ENCODE measurements at regions not wholly inside any gene's neighbourhood (a gene's known extent, or its start where the extent isn't known, plus 50 kb on each side); places are given as distances from the start of the nearest gene placed in this dataset.

DNA sequence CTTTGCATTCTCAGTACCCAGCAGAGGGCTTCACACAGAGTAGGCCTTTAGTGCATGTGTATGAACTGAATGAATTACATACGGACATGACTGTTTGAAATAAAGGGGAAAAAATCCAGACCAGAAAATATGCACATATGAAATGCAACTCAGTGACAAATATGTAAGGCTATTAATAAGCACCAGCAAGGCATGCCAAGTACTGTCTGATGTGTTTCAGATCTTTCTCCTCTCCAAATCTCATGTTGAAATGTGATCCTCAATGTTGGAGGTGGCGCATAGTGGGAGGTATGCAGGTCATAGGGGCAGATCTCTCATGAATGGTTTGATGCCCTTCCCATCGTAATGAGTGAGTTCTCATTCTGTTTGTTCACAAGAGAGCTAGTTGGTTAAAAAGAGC is 87.3 kb upstream of the TOMM7 start:
- no peak for DNase-seq

DNA sequence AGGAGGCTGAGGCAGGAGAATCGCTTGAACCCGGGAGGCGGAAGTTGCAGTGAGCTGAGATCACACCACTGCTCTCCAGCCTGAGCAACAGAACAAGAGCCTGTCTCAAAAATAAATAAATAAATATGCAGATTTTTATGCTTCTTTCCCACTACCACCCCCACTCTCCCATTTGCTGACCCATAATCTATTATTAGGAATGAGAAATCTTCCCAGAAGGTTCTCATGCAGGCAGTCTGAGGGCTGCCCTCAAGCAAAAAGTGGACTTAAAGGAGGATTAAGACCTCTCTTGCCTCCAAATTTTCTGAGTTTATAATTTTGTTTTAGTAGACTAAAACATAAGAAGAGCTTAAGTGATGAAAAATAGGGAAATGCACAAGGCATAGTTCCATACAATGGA is 85.2 kb upstream of the TOMM7 start:
- DNase-seq, result no peak

DNA sequence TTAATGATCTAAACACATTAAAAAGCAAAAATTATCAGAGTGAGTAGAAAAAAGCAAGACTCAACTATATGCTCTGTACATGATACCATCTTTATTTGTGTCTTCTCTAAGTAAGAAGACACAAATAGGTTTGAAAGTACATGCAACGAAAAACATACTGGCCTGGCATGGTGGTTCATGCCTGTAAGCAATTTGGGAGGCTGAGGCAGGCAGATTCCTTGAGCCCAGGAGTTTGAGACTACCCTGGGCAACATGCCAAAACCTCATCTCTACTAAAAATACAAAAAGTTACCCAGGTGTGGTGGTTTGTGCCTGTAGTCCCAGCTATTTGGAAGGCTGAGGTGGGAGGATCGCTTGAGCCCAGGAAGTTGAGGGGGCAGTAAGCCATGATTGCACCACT is 78.1 kb upstream of the TOMM7 start:
- no peak for DNase-seq

DNA sequence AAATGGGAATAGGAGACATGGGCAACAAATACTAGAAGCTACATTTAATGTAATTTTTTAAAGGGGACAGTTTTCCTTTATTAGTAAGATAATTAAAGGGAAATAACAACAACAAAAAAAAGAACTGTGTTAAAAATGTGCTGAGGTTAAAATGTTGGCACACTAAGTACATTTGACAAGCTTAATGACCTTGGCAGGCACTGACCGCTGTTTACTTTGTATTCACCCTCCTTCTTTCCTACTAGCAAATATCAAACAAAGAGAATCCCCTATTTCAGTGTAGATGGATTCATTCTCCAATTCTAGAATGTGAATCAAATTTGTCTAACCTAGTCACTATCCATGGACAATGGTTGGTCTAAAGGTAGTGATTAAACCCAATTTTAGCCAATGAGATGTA is 77.5 kb upstream of the TOMM7 start:
- no peak for DNase-seq

DNA sequence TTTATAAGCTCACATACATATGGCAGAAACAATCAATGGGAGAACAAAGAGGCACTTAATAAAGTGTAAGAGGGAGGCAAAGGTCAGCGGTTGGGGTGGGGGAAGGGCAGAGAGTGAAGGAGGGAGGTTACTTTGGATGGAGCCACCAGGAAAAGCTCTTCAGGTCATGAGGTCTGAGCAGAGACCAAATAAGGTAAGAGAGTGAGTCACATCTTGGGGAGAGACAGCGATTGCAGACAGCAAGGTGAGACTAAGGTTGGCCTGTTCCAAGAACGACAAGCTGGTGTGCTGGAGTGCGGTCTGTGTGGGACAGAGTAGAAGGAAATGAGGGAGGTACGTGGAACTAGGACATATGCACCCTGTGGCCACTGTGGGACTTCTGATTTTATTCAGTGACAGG is 74.3 kb upstream of the TOMM7 start:
- DNase-seq, result no peak

DNA sequence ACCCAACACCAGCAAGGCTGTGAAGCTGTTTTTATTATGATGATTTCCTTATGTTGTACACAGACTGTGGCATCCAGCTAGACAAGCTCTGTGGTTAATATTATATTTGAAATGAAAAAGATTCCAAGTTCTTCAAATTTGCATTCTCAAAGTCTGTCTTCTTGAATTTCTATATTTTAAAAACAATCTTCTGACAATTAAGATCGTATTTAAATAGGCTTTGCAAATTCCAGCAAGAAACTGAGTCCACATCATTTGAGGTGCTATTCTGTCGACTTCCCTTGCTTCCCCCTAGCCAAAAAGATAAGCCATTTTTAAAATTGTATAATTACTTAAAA is 73.1 kb upstream of the TOMM7 start:
- no peak for DNase-seq

DNA sequence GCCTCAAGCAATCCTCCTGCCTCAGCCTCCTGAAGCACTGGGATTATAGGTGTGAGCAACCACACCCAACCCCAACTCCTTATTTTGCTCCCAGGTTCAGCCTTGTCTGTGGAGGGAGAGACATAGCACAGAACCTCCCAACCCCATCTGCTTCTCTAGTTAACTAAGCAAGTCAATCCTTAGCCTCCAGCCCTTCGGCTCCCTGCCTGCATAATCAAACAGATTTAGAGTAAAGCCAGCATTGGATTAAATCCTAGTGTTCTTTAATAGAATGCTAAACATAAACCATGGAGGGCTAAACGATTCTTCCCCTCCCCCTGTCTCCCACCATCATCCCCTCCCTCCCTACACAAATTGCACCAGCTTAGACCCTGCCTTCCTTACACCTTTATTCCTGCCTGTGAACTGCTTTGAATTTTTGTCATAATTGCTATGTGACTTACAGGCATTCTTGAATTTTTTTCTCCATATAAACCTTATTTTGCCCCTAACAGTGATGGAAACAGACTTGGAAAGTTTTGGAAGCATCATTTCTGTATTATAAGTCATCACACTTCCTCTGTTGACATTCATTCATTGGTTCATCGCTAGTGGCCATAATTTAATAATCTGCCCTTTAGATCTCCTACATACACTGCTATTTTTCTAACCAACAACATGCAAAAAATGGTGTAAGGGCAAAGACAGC is 72.6 kb upstream of the TOMM7 start:
- DNase-seq, result no peak

DNA sequence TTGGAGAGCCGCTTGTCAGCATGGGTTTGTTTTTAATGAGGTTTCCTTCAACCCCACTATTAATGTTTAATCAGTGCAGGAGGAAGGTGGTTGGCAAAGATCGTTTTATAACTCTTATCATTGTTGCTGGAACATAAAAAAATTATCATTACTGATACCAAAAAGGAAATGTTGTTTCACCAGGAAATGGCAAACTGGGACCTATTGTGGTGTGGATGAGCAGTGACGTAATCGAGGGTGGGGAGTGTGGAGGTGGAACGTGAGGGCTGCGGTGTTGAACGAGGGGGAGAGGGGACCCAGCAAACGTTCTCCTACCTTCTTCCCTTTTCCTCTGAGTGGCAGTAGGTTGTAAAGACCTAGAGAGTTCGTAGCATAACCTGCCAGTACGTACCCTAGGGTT is 71.9 kb upstream of the TOMM7 start:
- no peak for DNase-seq

DNA sequence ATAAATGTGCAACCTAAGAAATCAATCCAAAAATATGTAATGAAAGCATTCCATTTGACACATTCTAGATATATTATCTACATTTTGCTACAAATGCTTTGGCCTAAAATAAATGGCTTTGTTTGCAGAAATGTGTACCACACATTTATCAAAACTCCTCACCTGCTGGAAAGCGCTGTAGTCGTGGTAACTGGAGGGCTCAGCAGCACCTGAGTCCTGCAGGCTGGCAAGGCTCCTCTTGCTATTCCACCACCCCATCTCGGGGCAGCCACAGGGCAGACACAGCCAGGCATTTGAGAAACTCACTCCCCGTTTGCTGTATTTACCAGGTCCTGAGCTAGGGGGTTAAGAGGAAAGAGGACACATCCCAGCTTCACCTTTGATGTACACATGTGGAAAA is 68.1 kb upstream of the TOMM7 start:
- DNase-seq, result no peak

DNA sequence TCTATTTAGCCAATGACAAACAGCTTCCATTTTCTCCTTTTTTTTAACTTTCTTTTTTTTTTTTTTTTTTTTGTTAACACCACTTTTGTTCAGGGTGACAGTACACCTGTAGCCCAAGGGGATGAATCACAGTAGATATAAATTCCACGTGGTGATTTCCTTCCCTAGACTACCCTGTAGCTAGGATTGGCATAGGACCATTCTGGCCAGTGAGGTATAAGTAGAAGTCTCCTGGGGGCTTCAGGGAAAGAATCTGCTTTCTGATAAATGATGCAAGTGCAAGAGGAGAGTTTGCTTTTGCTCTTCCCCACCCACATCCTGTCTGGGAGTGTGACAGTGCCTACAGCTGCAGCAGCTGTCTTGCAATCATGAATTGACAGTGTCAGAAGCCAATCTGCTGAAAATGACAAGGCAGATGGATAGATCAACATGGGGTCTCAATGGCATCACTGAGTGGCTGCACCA is 63.2 kb upstream of the TOMM7 start:
- DNase-seq, result peak; percentile 51

DNA sequence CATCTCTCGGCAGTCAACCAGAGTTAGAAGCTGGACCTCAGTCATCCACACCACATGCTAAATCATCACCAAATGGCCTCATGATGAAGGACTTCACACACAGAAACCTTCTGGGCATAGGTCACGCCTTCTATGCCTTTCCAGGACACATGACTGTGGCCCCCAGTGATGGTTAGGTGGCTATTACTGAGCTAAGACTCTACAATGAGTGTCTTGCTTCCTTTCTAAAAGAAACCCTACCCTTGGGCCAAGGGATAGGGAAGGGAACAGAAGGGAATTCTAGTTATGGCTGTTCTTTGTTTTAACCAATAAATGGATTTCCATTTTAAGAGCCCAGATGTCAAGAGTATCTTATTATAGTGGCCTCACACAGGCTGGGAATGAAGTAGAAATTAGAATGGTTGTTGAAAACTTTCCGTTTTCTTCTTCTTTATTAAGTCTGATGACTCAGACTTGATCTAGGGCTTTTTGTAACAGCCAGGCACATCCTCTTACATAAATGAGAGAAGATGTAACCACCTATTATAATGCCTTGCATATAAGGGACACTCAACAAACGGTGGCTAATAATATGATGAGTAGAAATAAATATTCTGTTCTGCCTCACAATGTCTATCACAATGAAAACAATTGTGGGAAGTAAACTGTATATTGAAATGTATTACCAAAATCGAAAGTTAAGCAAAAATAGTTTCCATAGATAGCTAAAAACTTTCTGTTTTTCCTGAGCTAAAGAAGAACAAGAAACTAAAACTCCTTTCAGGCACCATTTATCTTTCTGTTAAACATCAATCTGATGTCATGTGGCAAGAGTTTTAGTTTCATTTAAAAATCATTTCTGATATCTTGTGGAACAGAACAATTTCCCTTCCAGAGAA is 62.5 kb upstream of the TOMM7 start:
- no peak for DNase-seq

DNA sequence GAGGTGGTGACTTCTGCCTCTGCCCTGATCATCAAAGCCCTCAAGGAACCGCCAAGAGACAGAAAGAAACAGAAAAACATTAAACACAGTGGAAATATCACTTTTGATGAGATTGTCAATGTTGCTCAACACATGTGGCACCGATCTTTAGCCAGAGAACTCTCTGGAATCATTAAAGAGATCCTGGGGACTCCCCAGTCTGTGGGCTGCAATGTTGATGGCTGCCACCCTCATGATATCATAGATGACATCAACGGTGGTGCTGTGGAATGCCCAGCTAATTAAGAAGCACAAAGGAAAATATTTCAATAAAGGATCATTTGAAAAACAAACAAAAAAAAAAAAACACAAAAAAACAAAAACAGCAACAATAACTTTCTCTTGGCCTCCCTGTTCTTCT is 59.5 kb upstream of the TOMM7 start:
- no peak for DNase-seq

DNA sequence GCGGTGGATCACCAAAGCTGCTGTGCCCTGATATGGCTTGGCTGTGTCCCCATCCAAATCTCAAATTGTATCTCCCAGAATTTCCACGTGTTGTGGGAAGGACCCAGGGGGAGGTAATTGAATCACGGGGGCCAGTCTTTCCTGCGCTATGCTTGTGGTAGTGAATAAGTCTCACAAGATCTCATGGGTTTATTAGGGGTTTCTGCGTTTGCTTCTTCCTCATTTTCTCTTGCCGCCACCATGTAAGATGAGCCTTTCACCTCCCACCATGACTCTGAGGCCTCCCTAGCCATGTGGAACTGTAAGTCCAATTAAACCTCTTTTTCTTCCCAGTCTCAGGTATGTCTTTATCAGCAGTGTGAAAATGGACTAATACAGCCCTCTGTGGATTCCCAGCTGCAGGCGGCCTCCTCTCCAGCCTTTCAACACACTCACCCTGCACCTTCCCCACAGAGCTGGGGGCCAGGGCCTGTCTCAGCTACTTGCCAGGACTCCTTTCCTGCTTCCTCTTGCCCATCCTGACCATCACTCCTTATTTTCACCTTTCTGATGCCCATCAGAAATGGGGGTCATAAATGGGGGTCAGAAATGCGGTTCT is 57.2 kb upstream of the TOMM7 start:
- no peak for DNase-seq

DNA sequence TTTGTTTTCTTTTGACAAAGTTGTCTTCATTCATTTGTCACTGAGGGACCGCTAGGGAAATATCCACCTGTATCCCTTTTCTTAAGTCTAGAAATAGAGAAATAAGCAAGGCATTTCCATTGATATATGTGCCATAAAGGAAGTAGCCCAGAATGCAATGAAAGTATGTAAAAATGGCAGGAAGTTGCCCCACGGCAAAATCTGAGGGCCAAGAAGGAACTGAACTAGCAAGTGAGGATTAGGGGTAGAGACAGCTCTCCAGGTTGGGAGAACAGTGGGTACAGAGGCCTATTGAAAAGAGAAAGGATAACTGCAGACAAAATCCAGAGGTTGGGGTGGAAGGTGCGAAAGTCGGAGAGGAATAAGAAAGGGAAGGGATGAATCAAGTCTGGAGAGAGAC is 56.6 kb upstream of the TOMM7 start:
- DNase-seq, result no peak

DNA sequence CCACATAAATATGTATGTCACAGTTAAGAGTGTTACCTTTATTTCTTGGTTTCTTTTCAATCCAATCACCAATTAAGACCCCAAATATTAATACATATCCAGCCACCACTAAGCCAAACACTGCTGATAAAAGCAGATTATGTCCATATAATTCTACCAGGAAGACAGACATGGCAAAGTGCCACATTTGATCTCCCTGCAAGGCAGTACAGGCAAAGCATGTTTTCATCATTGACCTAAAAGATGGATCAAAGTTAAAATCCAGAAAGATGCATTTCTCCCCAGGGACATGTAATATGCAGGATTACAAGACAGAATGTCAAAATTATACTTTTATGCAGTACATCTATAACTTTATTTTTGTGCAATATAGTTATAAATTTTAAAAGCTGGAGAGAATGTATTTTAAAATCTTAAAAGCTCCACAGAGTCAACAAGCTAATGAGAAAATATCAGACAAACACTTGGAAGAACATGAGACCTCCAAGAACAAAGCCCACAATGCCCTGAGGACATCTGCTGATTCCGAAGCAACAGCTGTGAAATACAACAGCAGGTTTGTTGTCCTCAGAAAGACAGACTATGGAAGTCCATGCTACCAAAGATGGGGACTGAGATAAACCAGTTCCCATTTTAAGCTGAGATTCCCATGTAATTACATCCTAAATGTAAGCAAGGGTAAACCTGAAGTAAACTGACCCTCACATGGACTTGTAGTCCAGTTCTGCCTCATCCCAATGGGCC is 54.5 kb upstream of the TOMM7 start:
- DNase-seq, result no peak

DNA sequence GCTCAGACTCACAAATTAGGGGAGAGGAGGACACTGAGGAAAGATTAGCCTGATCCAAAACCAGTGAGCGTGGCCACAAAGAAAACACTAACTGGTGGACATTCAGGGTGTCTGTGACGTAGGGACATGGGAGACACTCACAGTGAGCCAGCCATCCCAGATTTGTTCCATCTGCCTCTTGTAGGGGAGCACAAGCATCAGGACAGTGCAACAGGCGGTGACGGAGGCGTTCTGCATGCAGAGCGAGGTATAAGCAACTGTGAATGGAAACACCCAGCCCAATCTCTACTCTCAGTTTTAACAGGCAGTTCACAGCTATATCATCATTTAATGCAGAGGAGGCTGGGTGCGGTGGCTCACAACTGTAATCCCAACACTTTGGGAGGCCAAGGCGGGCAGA is 52.8 kb upstream of the TOMM7 start:
- no peak for DNase-seq

DNA sequence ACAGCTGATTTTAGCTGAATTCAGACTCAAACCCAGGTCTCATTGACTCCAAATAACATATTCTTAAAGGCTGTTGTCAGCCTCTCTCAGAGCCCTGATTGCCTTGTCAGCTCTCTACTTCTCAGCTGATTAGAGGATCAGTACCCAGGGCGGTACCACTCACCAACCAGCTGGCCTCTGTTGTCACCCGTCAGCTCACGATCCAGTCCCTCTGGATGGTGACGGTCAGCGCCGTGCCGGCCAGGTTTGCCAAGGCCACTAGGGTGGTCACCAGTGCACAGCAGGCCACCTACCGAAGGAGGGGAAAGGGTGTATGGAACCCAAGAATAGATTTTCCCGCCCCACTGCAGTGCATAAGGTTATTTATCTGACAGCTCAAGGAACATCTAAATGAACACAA is 52.3 kb upstream of the TOMM7 start:
- DNase-seq, result no peak
